Breast epithelium (tissue), 4 donors: ENCODE measurements at regions not wholly inside any gene's neighbourhood (a gene's known extent, or its start where the extent isn't known, plus 50 kb on each side); places are given as distances from the start of the nearest gene placed in this dataset.

ENCODE experiments used
- DNase-seq, 2 donors: peaks; one replicate each; pipeline ENCODE4 v3.0.0-alpha.2; 2019; ENCODE audit warnings: low spot score in 2 of 2
- H3K27ac ChIP-seq, 2 donors: fragments of 200-600 bp; sonication (generic) in 1 of 2; one replicate each; pipeline ENCODE4 v1.5.1; 2016 to 2019; ENCODE audit warnings: mild to moderate bottlenecking in 1 of 2
- H3K27me3 ChIP-seq, 2 donors: fragments of 200-600 bp; sonication (generic) in 1 of 2; one replicate each; pipeline versions ENCODE4 v1.5.1 to v1.6.0; 2017 to 2019; ENCODE audit warnings: control low read depth in 1 of 2, mild to moderate bottlenecking in 1 of 2
- H3K36me3 ChIP-seq: fragments of 200-600 bp; one replicate; pipeline ENCODE4 v1.5.1; 2019
- H3K4me1 ChIP-seq, 2 donors: fragments of 200-600 bp; sonication (generic); one replicate each; pipeline ENCODE4 v1.5.1; 2016 to 2019; ENCODE audit warnings: control low read depth in 1 of 2
- H3K4me3 ChIP-seq, 3 donors: fragments of 200-600 bp; sonication (generic); 1 replicate in 2 of 3; 2 replicates in 1 of 3; pipeline ENCODE4 v1.5.1; 2016 to 2019; ENCODE audit warnings: mild to moderate bottlenecking in 3 of 3, moderate library complexity in 2 of 3
- H3K9me3 ChIP-seq, 2 donors: fragments of 200-600 bp; sonication (generic) in 1 of 2; one replicate each; pipeline ENCODE4 v1.5.1; 2016 to 2019; ENCODE audit warnings: control low read depth in 1 of 2
- CTCF ChIP-seq, 3 donors: fragments of 450-650 bp; IDR thresholded peaks; one replicate each; pipeline ENCODE4 v1.5.1; 2016 to 2017; ENCODE audit warnings: antibody characterized with exemption in 3 of 3, mild to moderate bottlenecking in 3 of 3, moderate library complexity in 3 of 3
- POLR2A ChIP-seq: fragments of 450-650 bp; IDR thresholded peaks from one replicate; pipeline ENCODE4 v1.6.1; 2016; ENCODE audit warnings: antibody characterized with exemption, mild to moderate bottlenecking, moderate library complexity
- POLR2AphosphoS5 ChIP-seq, 3 donors: sonication (generic); formaldehyde crosslinking; IDR thresholded peaks; one replicate each; pipeline ENCODE4 v1.6.1; 2017; ENCODE audit warnings: antibody characterized with exemption in 3 of 3
- intact Hi-C: fragments of 100-400 bp; cut with DNase I; formaldehyde crosslinking; loops from one replicate; pipeline ENCODE4 v1.15.1; 2023; ENCODE audit warnings: low total_unique reads

- TF ChIP-seq POLR2A (no peak), CTCF (IDR thresholded peaks at IDR 0.05) (no peak), POLR2AphosphoS5 (IDR thresholded peaks at IDR 0.05) (no peak)
- DNase-seq = no peak
- H3K27me3 ChIP-seq = no peaks in the 10 kb centered on the region
- intact Hi-C loops = no loop called here
- H3K4me1 ChIP-seq = no peaks in the 10 kb centered on the region
- H3K36me3 ChIP-seq = no peaks in the 10 kb centered on the region
- no peak overlapping the region for H3K4me3 ChIP-seq
- H3K9me3 ChIP-seq = no peaks in the 10 kb centered on the region
- H3K27ac ChIP-seq = no peak overlapping the region
Measured at GRCh38 chr12:104863296-104863948, 94.7 kb downstream of the SLC41A2 start.

GRCh38 chr12:104858611-104859543, 99.2 kb downstream of the SLC41A2 start:
- TF ChIP-seq CTCF (IDR thresholded peaks at IDR 0.05) (no peak), POLR2A (no peak), POLR2AphosphoS5 (IDR thresholded peaks at IDR 0.05) (no peak)
- no peak overlapping the region for H3K4me3 ChIP-seq
- intact Hi-C loops = no loop called here
- no peak overlapping the region for H3K27ac ChIP-seq
- H3K4me1 ChIP-seq = no peaks in the 10 kb centered on the region
- H3K27me3 ChIP-seq = no peaks in the 10 kb centered on the region
- no peaks in the 10 kb centered on the region for H3K9me3 ChIP-seq
- no peaks in the 10 kb centered on the region for H3K36me3 ChIP-seq
- DNase-seq = no peak

- Histone ChIP-seq H3K27me3 (no peaks in the 10 kb centered on the region), H3K27ac (no peak overlapping the region), H3K36me3 (no peaks in the 10 kb centered on the region), H3K4me1 (no peaks in the 10 kb centered on the region), H3K4me3 (no peak overlapping the region), H3K9me3 (no peaks in the 10 kb centered on the region)
- TF ChIP-seq POLR2AphosphoS5 (IDR thresholded peaks at IDR 0.05) (no peak), CTCF (IDR thresholded peaks at IDR 0.05) (no peak)
- DNase-seq = no peak
- intact Hi-C loops = no loop called here
Measured at GRCh38 chr12:104856531-104856930, 101.6 kb downstream of the SLC41A2 start.

GRCh38 chr12:104855599-104855998, 102.5 kb downstream of the SLC41A2 start:
- TF ChIP-seq POLR2A (no peak), POLR2AphosphoS5 (IDR thresholded peaks at IDR 0.05) (no peak), CTCF (IDR thresholded peaks at IDR 0.05) (no peak)
- Histone ChIP-seq H3K4me3 (no peak overlapping the region), H3K9me3 (no peaks in the 10 kb centered on the region), H3K36me3 (no peaks in the 10 kb centered on the region), H3K4me1 (no peaks in the 10 kb centered on the region), H3K27me3 (no peaks in the 10 kb centered on the region), H3K27ac (no peak overlapping the region)
- intact Hi-C loops = no loop called here
- no peak for DNase-seq

- TF ChIP-seq CTCF (IDR thresholded peaks at IDR 0.05) = no peak
- TF ChIP-seq POLR2AphosphoS5 (IDR thresholded peaks at IDR 0.05) = no peak
- TF ChIP-seq POLR2A = no peak
- DNase-seq = no peak
- no peak overlapping the region for H3K4me3 ChIP-seq
- H3K9me3 ChIP-seq = no peaks in the 10 kb centered on the region
- intact Hi-C loops = no loop called here
- no peak overlapping the region for H3K27ac ChIP-seq
- no peaks in the 10 kb centered on the region for H3K36me3 ChIP-seq
- no peaks in the 10 kb centered on the region for H3K27me3 ChIP-seq
- no peaks in the 10 kb centered on the region for H3K4me1 ChIP-seq
Measured at GRCh38 chr12:104852896-104853295, 105.2 kb downstream of the SLC41A2 start.
